Stimulated activated naive B cell treated with anti-CD40 and anti-IgM and Interleukin-4, amounts not matched to agents 10 μg/mL and 1 μg/mL and 100 μg/mL, for 72 hours (primary cell): ENCODE measurements at regions not wholly inside any gene's neighbourhood (a gene's known extent, or its start where the extent isn't known, plus 50 kb on each side); places are given as distances from the start of the nearest gene placed in this dataset.

Experiments used
- ATAC-seq, 2 donors: fragments of 150-1000 bp; cut with Tn5 transposase; replicated peaks; 2 replicates each; pipeline ENCODE4 v1.10.0; 2021; ENCODE audit warnings: moderate library complexity in 1 of 2
- DNase-seq: peaks from one replicate; pipeline ENCODE4 v3.0.0; 2021
- H3K27ac Mint-ChIP-seq: one replicate; pipeline ENCODE4 v1.8.0; 2022; ENCODE audit warnings: mild to moderate bottlenecking, mixed read lengths
- H3K27me3 Mint-ChIP-seq, 2 donors: one replicate each; pipeline ENCODE4 v1.8.0; 2022; ENCODE audit warnings: mixed read lengths in 2 of 2
- H3K36me3 Mint-ChIP-seq, 2 donors: one replicate each; pipeline ENCODE4 v1.8.0; 2022; ENCODE audit warnings: mixed read lengths in 2 of 2, mild to moderate bottlenecking in 1 of 2
- H3K4me1 Mint-ChIP-seq, 2 donors: one replicate each; pipeline ENCODE4 v1.8.0; 2022; ENCODE audit warnings: mixed read lengths in 2 of 2, mild to moderate bottlenecking in 1 of 2
- H3K4me3 Mint-ChIP-seq, 2 donors: one replicate each; pipeline ENCODE4 v1.8.0; 2022; ENCODE audit warnings: mild to moderate bottlenecking in 2 of 2, mixed read lengths in 2 of 2, moderate library complexity in 1 of 2
- H3K9me3 Mint-ChIP-seq, 2 donors: one replicate each; pipeline ENCODE4 v1.8.0; 2022; ENCODE audit warnings: mixed read lengths in 2 of 2, mild to moderate bottlenecking in 1 of 2

DNA sequence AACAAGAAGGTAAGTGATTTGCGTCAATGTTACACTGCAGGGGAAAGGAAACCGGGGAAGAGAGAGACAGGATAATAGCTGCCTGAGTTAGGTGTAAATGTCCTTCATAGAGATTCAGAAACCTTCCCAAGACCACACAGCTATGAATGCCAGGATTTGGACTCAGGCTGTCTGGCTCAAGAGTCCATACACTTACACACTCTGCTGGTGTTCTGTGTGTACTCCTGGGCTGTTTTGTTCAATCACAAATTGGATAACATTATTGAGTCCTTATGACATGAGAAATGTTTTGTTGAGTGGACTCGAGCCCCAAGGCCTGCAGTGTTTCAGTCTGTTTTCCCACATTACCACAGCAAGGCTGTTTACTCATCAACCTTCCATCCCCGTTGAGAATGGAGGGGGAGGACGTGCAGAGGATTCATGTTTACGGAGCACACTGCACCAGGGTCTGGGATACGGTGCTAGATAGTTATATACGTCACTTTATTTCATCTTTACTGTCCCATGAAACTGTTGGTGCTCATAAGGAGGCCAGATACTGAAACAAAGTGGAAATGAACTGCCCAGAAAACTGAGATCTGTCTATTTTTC is 450.8 kb downstream of the HAPSTR1 start:
- Mint-ChIP-seq H3K4me1 (no peaks in the 10 kb centered on the region), H3K9me3 (peaks cover 5% of the 10 kb centered on the region in 2 donors), H3K36me3 (no peaks in the 10 kb centered on the region), H3K27me3 (peaks cover 0 to 5% of the 10 kb centered on the region in 2 donors), H3K27ac (no peak overlapping the region), H3K4me3 (no peak overlapping the region)
- ATAC-seq (no peak), DNase-seq (no peak)

DNA sequence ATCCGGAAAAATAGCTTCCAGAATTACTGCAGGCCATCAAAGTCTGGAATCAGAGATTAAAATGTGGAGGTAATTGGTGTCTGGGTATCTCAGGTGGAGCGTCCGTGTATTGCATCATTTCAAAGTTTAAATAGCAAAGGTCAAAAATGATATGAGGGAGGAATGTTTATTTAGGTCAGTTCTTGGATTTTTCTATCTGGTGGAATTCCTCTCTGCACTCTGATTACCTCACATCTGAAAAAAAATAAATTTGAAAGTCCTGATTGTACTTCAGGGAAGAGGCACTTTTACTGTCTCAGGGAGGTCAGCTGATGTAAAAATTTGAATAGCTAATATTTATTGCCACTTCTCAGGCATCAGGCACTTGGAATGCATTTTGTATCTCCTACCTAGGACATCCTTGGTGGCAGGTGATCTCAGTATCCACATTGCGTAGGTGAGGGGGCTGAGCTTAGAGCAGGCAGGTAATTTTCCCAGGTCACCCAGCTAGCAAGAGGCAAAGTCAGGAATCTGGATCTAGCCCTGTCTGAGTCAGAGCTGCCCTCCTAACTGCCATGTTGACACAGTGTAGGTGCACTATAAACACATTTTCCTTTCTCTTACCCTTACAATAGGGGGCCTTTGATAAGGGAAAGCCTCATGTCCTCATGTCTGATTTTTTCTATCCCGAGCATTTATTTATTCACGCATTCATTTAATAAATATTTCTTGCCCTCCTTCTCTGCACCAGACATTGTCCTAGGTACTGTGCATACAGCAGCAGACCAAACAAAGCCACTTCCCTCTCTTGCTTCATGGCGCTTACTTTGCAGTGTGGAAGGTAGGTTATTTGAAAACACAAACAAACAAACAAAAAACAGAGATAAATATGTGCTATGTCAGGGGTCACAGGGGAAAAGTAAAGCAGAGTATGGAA is 454.3 kb downstream of the HAPSTR1 start:
- H3K4me3 Mint-ChIP-seq = no peak overlapping the region
- no peaks in the 10 kb centered on the region for H3K4me1 Mint-ChIP-seq
- peaks cover 5% of the 10 kb centered on the region in 2 donors for H3K9me3 Mint-ChIP-seq
- H3K27ac Mint-ChIP-seq = no peak overlapping the region
- H3K27me3 Mint-ChIP-seq = peaks cover 0 to 5% of the 10 kb centered on the region in 2 donors
- DNase-seq (no peak), ATAC-seq (no peak)
- H3K36me3 Mint-ChIP-seq = no peaks in the 10 kb centered on the region

- Mint-ChIP-seq H3K27me3 (peaks cover 0 to 5% of the 10 kb centered on the region in 2 donors), H3K4me3 (no peak overlapping the region), H3K27ac (no peak overlapping the region), H3K4me1 (no peaks in the 10 kb centered on the region), H3K9me3 (peaks cover 7 to 8% of the 10 kb centered on the region in 2 donors), H3K36me3 (no peaks in the 10 kb centered on the region)
- DNase-seq (no peak), ATAC-seq (no peak)
Observed at GRCh38 chr16:9546438-9546786, 455.0 kb downstream of the HAPSTR1 start.

DNA sequence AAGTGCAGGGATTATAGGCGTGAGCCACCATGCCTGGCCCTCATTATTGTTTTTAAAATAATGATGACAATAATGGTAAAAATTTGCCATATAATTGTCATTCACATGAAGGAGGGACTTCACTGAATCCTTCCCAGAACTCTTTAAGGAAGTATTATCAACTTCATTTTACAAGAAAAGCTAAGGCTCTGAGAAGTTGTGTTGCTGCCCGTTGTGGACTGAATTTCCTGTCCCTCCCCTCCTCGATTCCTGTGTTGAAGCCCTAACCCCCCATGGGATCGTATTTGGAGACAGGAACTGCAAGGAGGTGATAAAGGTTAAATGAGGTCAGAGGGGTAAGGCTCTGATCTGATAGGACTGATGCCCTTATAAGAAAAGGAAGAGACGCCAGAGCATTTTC is 458.0 kb downstream of the HAPSTR1 start:
- Mint-ChIP-seq H3K9me3 (peaks cover 12 to 17% of the 10 kb centered on the region in 2 donors), H3K36me3 (no peaks in the 10 kb centered on the region), H3K27ac (no peak overlapping the region), H3K27me3 (peaks cover 0 to 10% of the 10 kb centered on the region in 2 donors), H3K4me3 (no peak overlapping the region), H3K4me1 (no peaks in the 10 kb centered on the region)
- DNase-seq (no peak), ATAC-seq (no peak)

GRCh38 chr16:9555051-9555450 is 463.6 kb downstream of the HAPSTR1 start:
- no peak overlapping the region for H3K27ac Mint-ChIP-seq
- H3K9me3 Mint-ChIP-seq = peaks cover 10 to 17% of the 10 kb centered on the region in 2 donors
- peaks cover 0 to 5% of the 10 kb centered on the region in 2 donors for H3K27me3 Mint-ChIP-seq
- DNase-seq (no peak), ATAC-seq (no peak)
- no peaks in the 10 kb centered on the region for H3K4me1 Mint-ChIP-seq
- no peaks in the 10 kb centered on the region for H3K36me3 Mint-ChIP-seq
- no peak overlapping the region for H3K4me3 Mint-ChIP-seq

DNA sequence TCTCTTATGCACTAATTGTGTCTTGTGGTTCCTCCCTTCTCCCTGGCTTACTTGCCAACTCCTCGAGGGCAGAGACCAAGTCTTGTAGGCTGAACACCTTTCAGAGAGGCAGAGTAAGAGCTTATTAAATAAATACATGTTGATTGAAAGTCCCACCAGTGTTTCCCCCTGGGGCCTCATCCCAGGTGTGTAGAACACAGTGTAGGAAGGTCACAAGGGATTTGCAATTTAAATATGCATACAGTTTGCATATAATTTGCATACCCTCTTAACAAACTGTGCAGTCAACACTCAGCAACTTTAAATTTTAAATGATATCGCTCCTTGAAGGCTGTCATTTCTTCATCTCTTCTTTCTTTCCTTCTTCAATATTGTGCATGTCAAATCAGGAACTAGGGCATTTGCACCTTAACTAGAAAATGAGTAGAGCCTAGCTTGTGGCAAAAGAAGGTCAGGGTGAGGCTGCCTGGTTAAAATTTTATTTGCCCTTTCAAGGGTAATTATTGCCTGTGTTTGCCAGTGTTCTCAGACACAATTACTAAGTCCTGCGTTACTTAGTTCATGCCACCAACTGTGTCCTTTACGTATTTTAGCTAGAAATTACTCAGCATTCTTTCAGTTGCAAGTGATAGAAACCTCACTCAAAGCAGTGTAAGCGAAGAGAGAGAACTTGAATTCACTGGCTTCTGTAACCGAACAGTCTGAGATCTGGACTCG is 465.7 kb downstream of the HAPSTR1 start:
- no peak for ATAC-seq
- Mint-ChIP-seq H3K27me3 (peaks cover 5 to 6% of the 10 kb centered on the region in 2 donors), H3K9me3 (peaks cover 7 to 13% of the 10 kb centered on the region in 2 donors), H3K4me3 (no peak overlapping the region), H3K27ac (no peak overlapping the region), H3K36me3 (no peaks in the 10 kb centered on the region), H3K4me1 (no peaks in the 10 kb centered on the region)
- DNase-seq = no peak

GRCh38 chr16:9557713-9558112 is 466.3 kb downstream of the HAPSTR1 start:
- Mint-ChIP-seq H3K4me1 (no peaks in the 10 kb centered on the region), H3K4me3 (no peak overlapping the region), H3K27me3 (peaks cover under 1 to 6% of the 10 kb centered on the region in 2 donors), H3K27ac (no peak overlapping the region), H3K36me3 (no peaks in the 10 kb centered on the region), H3K9me3 (peaks cover 7 to 13% of the 10 kb centered on the region in 2 donors)
- DNase-seq = no peak
- ATAC-seq = no peak

DNA sequence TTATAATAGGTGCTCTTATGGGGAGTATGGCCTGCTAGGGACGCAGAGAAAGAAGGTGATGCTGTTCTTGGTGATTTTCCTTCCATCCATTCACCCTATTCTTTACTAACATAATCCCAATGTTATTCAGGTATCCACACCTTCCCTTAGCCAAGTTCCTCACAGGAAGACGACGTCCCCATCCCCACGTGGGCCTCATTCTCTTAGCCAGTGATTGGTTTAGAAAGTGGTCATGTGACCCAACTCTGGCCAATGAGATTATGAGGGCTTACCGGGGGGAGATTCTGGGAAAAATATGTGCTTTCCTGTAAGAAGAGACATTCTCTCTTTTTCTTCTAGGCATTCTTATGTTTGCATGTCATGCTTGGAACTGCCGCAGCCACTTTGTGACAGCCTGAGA is 474.7 kb downstream of the HAPSTR1 start:
- ATAC-seq (no peak), DNase-seq (no peak)
- Mint-ChIP-seq H3K27ac (no peak overlapping the region), H3K27me3 (no peaks in the 10 kb centered on the region), H3K9me3 (no peaks in the 10 kb centered on the region), H3K36me3 (no peaks in the 10 kb centered on the region), H3K4me3 (no peak overlapping the region), H3K4me1 (no peaks in the 10 kb centered on the region)

DNA sequence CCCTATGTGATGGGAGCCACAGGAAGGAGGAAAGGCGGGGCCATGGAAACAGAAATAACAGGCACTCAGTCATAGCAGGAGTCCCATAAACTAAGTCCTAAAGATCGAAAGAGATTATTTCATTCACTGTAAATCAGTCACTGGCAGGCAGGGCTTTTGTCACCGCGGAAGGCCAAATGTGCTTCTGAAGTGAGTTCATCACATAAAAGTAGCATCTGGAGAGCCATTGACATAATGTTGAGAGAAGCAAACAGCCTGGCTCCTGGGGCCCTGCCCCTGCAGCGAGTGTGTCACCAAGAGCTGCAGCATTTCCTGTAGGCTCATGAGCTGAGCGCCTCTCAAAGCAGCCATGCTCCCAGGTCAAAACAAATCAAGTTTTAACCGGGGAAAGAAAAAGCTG is 476.2 kb downstream of the HAPSTR1 start:
- H3K27ac Mint-ChIP-seq = no peak overlapping the region
- no peaks in the 10 kb centered on the region for H3K9me3 Mint-ChIP-seq
- no peaks in the 10 kb centered on the region for H3K4me1 Mint-ChIP-seq
- DNase-seq = no peak
- ATAC-seq = no peak
- no peaks in the 10 kb centered on the region for H3K27me3 Mint-ChIP-seq
- no peak overlapping the region for H3K4me3 Mint-ChIP-seq
- no peaks in the 10 kb centered on the region for H3K36me3 Mint-ChIP-seq

DNA sequence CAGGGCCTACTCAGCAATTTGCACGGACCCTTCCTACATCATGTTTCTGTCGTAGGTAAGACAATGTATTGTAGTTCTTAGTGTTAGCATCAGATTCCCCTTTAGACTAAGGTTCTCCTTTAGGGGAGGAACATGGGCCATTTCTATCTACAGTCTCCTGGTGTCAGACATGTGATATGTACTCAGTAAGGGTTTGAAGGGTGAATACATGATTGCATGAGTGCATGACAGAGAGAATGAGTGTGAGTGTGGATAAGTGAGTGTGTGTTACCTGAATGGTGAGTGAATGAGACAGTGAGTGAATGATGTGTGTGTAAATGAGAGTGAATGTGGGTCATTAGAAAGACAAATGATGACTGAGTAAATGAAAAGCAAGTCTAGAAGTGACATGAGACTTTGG is 476.8 kb downstream of the HAPSTR1 start:
- ATAC-seq (no peak), DNase-seq (no peak)
- Mint-ChIP-seq H3K27ac (no peak overlapping the region), H3K4me1 (no peaks in the 10 kb centered on the region), H3K9me3 (no peaks in the 10 kb centered on the region), H3K27me3 (no peaks in the 10 kb centered on the region), H3K4me3 (no peak overlapping the region), H3K36me3 (no peaks in the 10 kb centered on the region)

DNA sequence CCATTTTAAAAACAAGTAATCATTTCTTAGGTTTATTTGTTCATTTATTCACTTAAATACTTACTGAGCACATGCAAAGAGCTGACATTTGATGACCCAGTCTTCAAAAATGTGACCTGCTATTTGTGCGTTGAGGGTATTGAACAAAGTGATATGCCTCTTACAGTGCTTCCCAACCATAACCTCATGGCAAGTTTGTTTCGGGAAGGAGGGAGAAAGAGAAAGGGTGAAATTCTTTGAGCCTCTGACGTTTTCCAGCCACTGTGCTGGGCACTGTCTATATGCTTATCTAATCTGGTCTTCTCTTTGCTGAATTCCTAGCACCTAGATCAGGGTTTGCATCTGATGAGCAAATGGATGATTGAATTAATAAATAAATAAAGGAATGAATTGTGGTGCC is 479.1 kb downstream of the HAPSTR1 start:
- H3K27me3 Mint-ChIP-seq = no peaks in the 10 kb centered on the region

GRCh38 chr16:9578459-9578858 is 487.0 kb downstream of the HAPSTR1 start:
- no peak for ATAC-seq
- Mint-ChIP-seq H3K36me3 (no peaks in the 10 kb centered on the region), H3K27ac (no peak overlapping the region), H3K9me3 (no peaks in the 10 kb centered on the region), H3K27me3 (no peaks in the 10 kb centered on the region), H3K4me3 (no peak overlapping the region), H3K4me1 (no peaks in the 10 kb centered on the region)
- DNase-seq = no peak

More for the DNA sequence above, 479.1 kb downstream of the HAPSTR1 start:
- no peak overlapping the region for H3K27ac Mint-ChIP-seq
- no peaks in the 10 kb centered on the region for H3K36me3 Mint-ChIP-seq
- no peak overlapping the region for H3K4me3 Mint-ChIP-seq
- no peak for DNase-seq
- H3K4me1 Mint-ChIP-seq = no peaks in the 10 kb centered on the region
- ATAC-seq = no peak
- no peaks in the 10 kb centered on the region for H3K9me3 Mint-ChIP-seq

- Mint-ChIP-seq H3K9me3 (no peaks in the 10 kb centered on the region), H3K27ac (no peak overlapping the region), H3K4me1 (no peaks in the 10 kb centered on the region), H3K36me3 (no peaks in the 10 kb centered on the region), H3K27me3 (no peaks in the 10 kb centered on the region), H3K4me3 (no peak overlapping the region)
- DNase-seq = no peak
- ATAC-seq = no peak
Observed at GRCh38 chr16:9580025-9580424, 488.6 kb downstream of the HAPSTR1 start.

- H3K27me3 Mint-ChIP-seq = peaks cover 4 to 6% of the 10 kb centered on the region in 2 donors
- no peak overlapping the region for H3K27ac Mint-ChIP-seq
- ATAC-seq (no peak), DNase-seq (no peak)
- no peak overlapping the region for H3K4me3 Mint-ChIP-seq
- H3K9me3 Mint-ChIP-seq = peaks cover 4% of the 10 kb centered on the region in 2 donors
- H3K36me3 Mint-ChIP-seq = no peaks in the 10 kb centered on the region
- H3K4me1 Mint-ChIP-seq = no peaks in the 10 kb centered on the region
Observed at GRCh38 chr16:9593440-9593839, 502.0 kb downstream of the HAPSTR1 start.
